Duodenal mucosa (tissue), 2 donors: ENCODE measurements at regions not wholly inside any gene's neighbourhood (a gene's known extent, or its start where the extent isn't known, plus 50 kb on each side); places are given as distances from the start of the nearest gene placed in this dataset.
"Not testable (repeated sequence)": the region's sequence is repeated elsewhere in the genome, so short reads cannot be mapped to it uniquely, and the experiment has no call there.

Experiments used
- H3K27ac ChIP-seq: one replicate; pipeline ENCODE4 v1.7.0; 2013; ENCODE audit warnings: low read depth, low read length
- H3K27me3 ChIP-seq, 2 donors: one replicate each; pipeline ENCODE4 v1.7.0; 2013; ENCODE audit warnings: low read length in 2 of 2, control low read depth in 1 of 2; ENCODE audit not compliant: insufficient read depth in 2 of 2, control insufficient read depth in 1 of 2
- H3K36me3 ChIP-seq, 2 donors: one replicate each; pipeline ENCODE4 v1.7.0; 2013; ENCODE audit warnings: low read length in 2 of 2, control low read depth in 1 of 2; ENCODE audit not compliant: insufficient read depth in 2 of 2, control insufficient read depth in 1 of 2
- H3K4me1 ChIP-seq, 2 donors: one replicate each; pipeline ENCODE4 v1.7.0; 2013; ENCODE audit warnings: low read length in 2 of 2, control low read depth in 1 of 2; ENCODE audit not compliant: insufficient read depth in 2 of 2, control insufficient read depth in 1 of 2
- H3K4me3 ChIP-seq, 2 donors: one replicate each; pipeline ENCODE4 v1.7.0; 2013; ENCODE audit warnings: low read length in 2 of 2, low read depth in 1 of 2
- H3K9ac ChIP-seq, 2 donors: one replicate each; pipeline ENCODE4 v1.7.0; 2013; ENCODE audit warnings: low read length in 2 of 2, low read depth in 1 of 2
- H3K9me3 ChIP-seq, 2 donors: one replicate each; pipeline ENCODE4 v1.7.0; 2013; ENCODE audit warnings: low read length in 2 of 2, control low read depth in 1 of 2; ENCODE audit not compliant: control insufficient read depth in 1 of 2

- peaks cover 12 to 16% of the 10 kb centered on the region in 2 donors for H3K4me1 ChIP-seq
- peak overlapping the region; percentile 20 to 42 for H3K4me3 ChIP-seq
- no peak overlapping the region for H3K27ac ChIP-seq
Observed at GRCh38 chr6:109893606-109894005, 84.5 kb upstream of the GPR6 start.

GRCh38 chr6:109894181-109894580 is 83.9 kb upstream of the GPR6 start:
- H3K4me1 ChIP-seq = peaks cover 12 to 16% of the 10 kb centered on the region in 2 donors
- H3K9ac ChIP-seq = no peak overlapping the region
- H3K36me3 ChIP-seq = no peaks in the 10 kb centered on the region
- H3K4me3 ChIP-seq = no peak overlapping the region
- no peak overlapping the region for H3K27ac ChIP-seq
- H3K27me3 ChIP-seq = no peaks in the 10 kb centered on the region
- no peaks in the 10 kb centered on the region for H3K9me3 ChIP-seq

More at GRCh38 chr6:109893606-109894005, 84.5 kb upstream of the GPR6 start:
- Histone ChIP-seq H3K9me3 (no peaks in the 10 kb centered on the region), H3K27me3 (no peaks in the 10 kb centered on the region), H3K36me3 (no peaks in the 10 kb centered on the region), H3K9ac (no peak overlapping the region)

DNA sequence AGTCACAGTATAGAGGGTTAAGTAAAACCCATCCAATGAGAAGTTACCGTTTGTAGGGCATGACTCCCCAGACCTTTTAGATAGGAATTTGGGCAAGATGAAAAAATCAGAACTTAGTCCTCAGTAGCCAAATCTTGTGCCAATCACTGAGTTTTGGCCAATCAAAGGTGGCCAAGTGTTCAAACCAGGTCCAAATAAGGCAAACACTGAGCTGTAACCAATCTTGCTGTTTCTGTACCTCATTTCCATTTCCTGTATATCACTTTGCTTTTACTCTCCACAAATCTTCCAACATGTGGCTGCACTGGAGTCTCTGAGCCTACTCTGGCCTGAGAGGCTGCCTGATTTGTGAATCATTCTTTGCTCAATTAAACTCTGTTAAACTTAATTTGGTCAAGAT is 81.8 kb upstream of the GPR6 start:
- H3K27ac ChIP-seq = no peak overlapping the region
- no peaks in the 10 kb centered on the region for H3K9me3 ChIP-seq
- no peaks in the 10 kb centered on the region for H3K36me3 ChIP-seq
- no peaks in the 10 kb centered on the region for H3K27me3 ChIP-seq
- peaks cover 12 to 16% of the 10 kb centered on the region in 2 donors for H3K4me1 ChIP-seq
- no peak overlapping the region for H3K9ac ChIP-seq
- no peak overlapping the region for H3K4me3 ChIP-seq

- Histone ChIP-seq H3K27ac (no peak overlapping the region), H3K36me3 (no peaks in the 10 kb centered on the region), H3K27me3 (peaks cover 0 to 2% of the 10 kb centered on the region in 2 donors), H3K9me3 (no peaks in the 10 kb centered on the region), H3K4me1 (peaks cover 12 to 15% of the 10 kb centered on the region in 2 donors), H3K9ac (no peak overlapping the region), H3K4me3 (no peak overlapping the region)
Observed at GRCh38 chr6:109897025-109897424, 81.1 kb upstream of the GPR6 start.

GRCh38 chr6:109897561-109898080 is 80.5 kb upstream of the GPR6 start:
- H3K27me3 ChIP-seq = peaks cover 0 to 5% of the 10 kb centered on the region in 2 donors
- peaks cover 8 to 9% of the 10 kb centered on the region in 2 donors for H3K4me1 ChIP-seq
- no peak overlapping the region for H3K9ac ChIP-seq
- no peaks in the 10 kb centered on the region for H3K9me3 ChIP-seq
- no peak overlapping the region for H3K4me3 ChIP-seq
- no peaks in the 10 kb centered on the region for H3K36me3 ChIP-seq
- no peak overlapping the region for H3K27ac ChIP-seq

GRCh38 chr6:109901976-109902375 is 76.1 kb upstream of the GPR6 start:
- H3K27ac ChIP-seq = no peak overlapping the region
- no peaks in the 10 kb centered on the region for H3K9me3 ChIP-seq
- no peak overlapping the region for H3K9ac ChIP-seq
- peaks cover 0 to 8% of the 10 kb centered on the region in 2 donors for H3K27me3 ChIP-seq
- H3K4me3 ChIP-seq = no peak overlapping the region
- H3K36me3 ChIP-seq = no peaks in the 10 kb centered on the region
- no peaks in the 10 kb centered on the region for H3K4me1 ChIP-seq

- Histone ChIP-seq H3K9ac (no peak overlapping the region), H3K4me3 (no peak overlapping the region), H3K4me1 (no peaks in the 10 kb centered on the region), H3K9me3 (no peaks in the 10 kb centered on the region), H3K27ac (no peak overlapping the region), H3K27me3 (peaks cover 0 to 8% of the 10 kb centered on the region in 2 donors), H3K36me3 (no peaks in the 10 kb centered on the region)
Observed at GRCh38 chr6:109902870-109903269, 75.2 kb upstream of the GPR6 start.

- Histone ChIP-seq H3K4me3 (no peak overlapping the region), H3K9ac (no peak overlapping the region), H3K4me1 (no peaks in the 10 kb centered on the region), H3K27me3 (peaks cover 0 to 1% of the 10 kb centered on the region in 2 donors), H3K27ac (no peak overlapping the region), H3K36me3 (no peaks in the 10 kb centered on the region), H3K9me3 (no peaks in the 10 kb centered on the region)
Observed at GRCh38 chr6:109910571-109910970, 67.5 kb upstream of the GPR6 start.

- H3K36me3 ChIP-seq = no peaks in the 10 kb centered on the region
- H3K9ac ChIP-seq = no peak overlapping the region
- H3K4me1 ChIP-seq = no peaks in the 10 kb centered on the region
Observed at GRCh38 chr6:109912118-109912517, 66.0 kb upstream of the GPR6 start.

DNA sequence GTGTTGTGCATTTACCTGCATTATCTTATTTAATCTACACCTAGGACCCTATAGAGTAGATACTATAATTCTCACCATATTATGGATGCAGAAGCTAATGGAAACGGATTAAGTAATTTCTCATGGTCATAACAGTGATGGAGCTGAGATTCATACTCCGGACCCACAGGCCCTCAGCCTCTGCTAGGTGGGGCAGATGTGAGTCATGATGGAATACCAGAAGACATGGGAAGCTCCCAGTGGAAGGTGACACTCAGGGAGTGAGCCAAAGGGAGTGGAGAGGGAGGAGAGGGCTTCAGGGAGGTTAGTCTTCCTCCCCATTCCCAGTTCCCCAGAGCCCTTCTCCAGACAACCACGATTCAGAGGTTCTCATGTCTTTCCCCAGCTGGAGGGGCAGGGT is 65.2 kb upstream of the GPR6 start:
- H3K27me3 ChIP-seq = no peaks in the 10 kb centered on the region
- H3K9me3 ChIP-seq = no peaks in the 10 kb centered on the region
- no peaks in the 10 kb centered on the region for H3K36me3 ChIP-seq
- H3K27ac ChIP-seq = no peak overlapping the region
- no peak overlapping the region for H3K9ac ChIP-seq
- H3K4me1 ChIP-seq = no peaks in the 10 kb centered on the region
- no peak overlapping the region for H3K4me3 ChIP-seq

More at GRCh38 chr6:109912118-109912517, 66.0 kb upstream of the GPR6 start:
- Histone ChIP-seq H3K9me3 (no peaks in the 10 kb centered on the region), H3K4me3 (no peak overlapping the region), H3K27ac (no peak overlapping the region), H3K27me3 (no peaks in the 10 kb centered on the region)

- H3K27ac ChIP-seq, H3K27me3 ChIP-seq, H3K9me3 ChIP-seq, H3K4me1 ChIP-seq, H3K4me3 ChIP-seq, H3K9ac ChIP-seq, H3K36me3 ChIP-seq: not testable (repeated sequence)
Observed at GRCh38 chr6:109915748-109916147, 62.4 kb upstream of the GPR6 start.
